ENCODE measurements at regions not wholly inside any gene's neighbourhood (a gene's known extent, or its start where the extent isn't known, plus 50 kb on each side); places are given as distances from the start of the nearest gene placed in this dataset.
"Not testable (repeated sequence)": the region's sequence is repeated elsewhere in the genome, so short reads cannot be mapped to it uniquely, and the experiment has no call there.

GRCh38 chr5:102048940-102049339, 247.1 kb downstream of the SLCO4C1 start:
- DNase-seq (ENCODE audit: low read depth) = no peak

- not testable (repeated sequence) for DNase-seq (ENCODE audit: low read depth)
Measured at GRCh38 chr5:102047073-102047472, 249.0 kb downstream of the SLCO4C1 start.

- DNase-seq (ENCODE audit: low read depth) = no peak
Measured at GRCh38 chr5:102040326-102040725, 255.8 kb downstream of the SLCO4C1 start.

- no peak for DNase-seq (ENCODE audit: low read depth)
Measured at GRCh38 chr5:102036927-102037326, 259.2 kb downstream of the SLCO4C1 start.

GRCh38 chr5:102031711-102032110, 264.4 kb downstream of the SLCO4C1 start:
- DNase-seq (ENCODE audit: low read depth) = no peak

GRCh38 chr5:102018690-102019089, 277.4 kb downstream of the SLCO4C1 start:
- no peak for DNase-seq (ENCODE audit: low read depth)

- DNase-seq (ENCODE audit: low read depth) = no peak
Measured at GRCh38 chr5:102018279-102018678, 277.8 kb downstream of the SLCO4C1 start.

GRCh38 chr5:102014371-102014770, 281.7 kb downstream of the SLCO4C1 start:
- DNase-seq (ENCODE audit: low read depth) = no peak

- DNase-seq (ENCODE audit: low read depth) = no peak
Measured at GRCh38 chr5:102010644-102011043, 285.4 kb downstream of the SLCO4C1 start.

- no peak for DNase-seq (ENCODE audit: low read depth)
Measured at GRCh38 chr5:101997235-101997634, 298.8 kb downstream of the SLCO4C1 start.

- DNase-seq (ENCODE audit: low read depth) = no peak
Measured at GRCh38 chr5:101995585-101995984, 300.5 kb downstream of the SLCO4C1 start.

- no peak for DNase-seq (ENCODE audit: low read depth)
Measured at GRCh38 chr5:101991486-101991885, 304.6 kb downstream of the SLCO4C1 start.

GRCh38 chr5:101989659-101990058, 306.4 kb downstream of the SLCO4C1 start:
- DNase-seq (ENCODE audit: low read depth) = no peak

GRCh38 chr5:101977729-101978345, 318.2 kb downstream of the SLCO4C1 start:
- no peak for DNase-seq (ENCODE audit: low read depth)

- no peak for DNase-seq (ENCODE audit: low read depth)
Measured at GRCh38 chr5:101976933-101977332, 319.2 kb downstream of the SLCO4C1 start.

- DNase-seq (ENCODE audit: low read depth) = no peak
Measured at GRCh38 chr5:101969742-101970141, 326.3 kb downstream of the SLCO4C1 start.

- DNase-seq (ENCODE audit: low read depth) = no peak
Measured at GRCh38 chr5:101966476-101966875, 329.6 kb downstream of the SLCO4C1 start.

- DNase-seq (ENCODE audit: low read depth) = no peak
Measured at GRCh38 chr5:101955891-101956290, 340.2 kb downstream of the SLCO4C1 start.

GRCh38 chr5:101950019-101950418, 346.1 kb downstream of the SLCO4C1 start:
- no peak for DNase-seq (ENCODE audit: low read depth)

- no peak for DNase-seq (ENCODE audit: low read depth)
Measured at GRCh38 chr5:101948615-101949014, 347.5 kb downstream of the SLCO4C1 start.

GRCh38 chr5:101943784-101944183, 352.3 kb downstream of the SLCO4C1 start:
- DNase-seq (ENCODE audit: low read depth) = peak; percentile 0

- DNase-seq (ENCODE audit: low read depth) = no peak
Measured at GRCh38 chr5:101942321-101942882, 353.7 kb downstream of the SLCO4C1 start.

GRCh38 chr5:101937041-101937440, 359.0 kb downstream of the SLCO4C1 start:
- DNase-seq (ENCODE audit: low read depth) = no peak

GRCh38 chr5:101935086-101935485, 361.0 kb downstream of the SLCO4C1 start:
- DNase-seq (ENCODE audit: low read depth) = no peak
